ENCODE measurements at regions not wholly inside any gene's neighbourhood (a gene's known extent, or its start where the extent isn't known, plus 50 kb on each side); places are given as distances from the start of the nearest gene placed in this dataset.

- TF ChIP-seq CTCF (IDR thresholded peaks at IDR 0.05) (no peak), POLR2A (IDR thresholded peaks at IDR 0.05) (no peak), POLR2AphosphoS5 (IDR thresholded peaks at IDR 0.05) (no peak)
These were observed 151.5 kb downstream of the GOLGA6L4 start for GRCh38 chr15:84387086-84387485.
